HL-60 (cell line): ENCODE measurements at regions not wholly inside any gene's neighbourhood (a gene's known extent, or its start where the extent isn't known, plus 50 kb on each side); places are given as distances from the start of the nearest gene placed in this dataset.

Source experiments
- CTCF ChIP-seq: IDR thresholded peaks from one replicate; pipeline ENCODE4 v1.5.1; 2011; ENCODE audit warnings: low read length, control low read depth, inconsistent platforms; ENCODE audit not compliant: insufficient read depth
- POLR2AphosphoS5 ChIP-seq: IDR thresholded peaks from 2 replicates; pipeline ENCODE4 v1.6.1; 2012; ENCODE audit warnings: low read depth
- TF ChIP-seq, protein P1 (sequence below): IDR thresholded peaks from 2 replicates; pipeline ENCODE4 v1.6.1; 2012; ENCODE audit warnings: low read depth; ENCODE audit not compliant: insufficient replicate concordance

DNA sequence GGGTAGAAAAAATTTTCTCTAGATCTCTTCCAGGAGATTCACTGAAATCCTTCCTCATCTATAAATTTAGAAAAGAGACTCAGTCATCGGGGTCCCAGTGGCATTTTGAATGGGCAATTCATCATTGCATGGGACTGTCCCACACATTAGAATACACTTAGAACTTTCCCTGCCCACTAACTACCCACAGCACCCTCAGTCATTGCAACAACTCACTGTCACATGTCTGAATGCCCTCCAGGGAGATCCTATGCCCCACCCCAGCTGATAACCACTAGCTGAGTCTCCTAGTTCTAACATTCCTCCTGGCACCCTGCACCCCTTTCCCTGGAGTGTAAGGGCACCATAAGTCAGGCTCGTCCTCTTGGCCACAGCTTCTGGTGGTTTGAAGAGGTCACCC lies 89.6 kb downstream of the INSIG2 start:
- TF ChIP-seq CTCF (no peak), POLR2AphosphoS5 (no peak)
- TF ChIP-seq, protein P1, sequence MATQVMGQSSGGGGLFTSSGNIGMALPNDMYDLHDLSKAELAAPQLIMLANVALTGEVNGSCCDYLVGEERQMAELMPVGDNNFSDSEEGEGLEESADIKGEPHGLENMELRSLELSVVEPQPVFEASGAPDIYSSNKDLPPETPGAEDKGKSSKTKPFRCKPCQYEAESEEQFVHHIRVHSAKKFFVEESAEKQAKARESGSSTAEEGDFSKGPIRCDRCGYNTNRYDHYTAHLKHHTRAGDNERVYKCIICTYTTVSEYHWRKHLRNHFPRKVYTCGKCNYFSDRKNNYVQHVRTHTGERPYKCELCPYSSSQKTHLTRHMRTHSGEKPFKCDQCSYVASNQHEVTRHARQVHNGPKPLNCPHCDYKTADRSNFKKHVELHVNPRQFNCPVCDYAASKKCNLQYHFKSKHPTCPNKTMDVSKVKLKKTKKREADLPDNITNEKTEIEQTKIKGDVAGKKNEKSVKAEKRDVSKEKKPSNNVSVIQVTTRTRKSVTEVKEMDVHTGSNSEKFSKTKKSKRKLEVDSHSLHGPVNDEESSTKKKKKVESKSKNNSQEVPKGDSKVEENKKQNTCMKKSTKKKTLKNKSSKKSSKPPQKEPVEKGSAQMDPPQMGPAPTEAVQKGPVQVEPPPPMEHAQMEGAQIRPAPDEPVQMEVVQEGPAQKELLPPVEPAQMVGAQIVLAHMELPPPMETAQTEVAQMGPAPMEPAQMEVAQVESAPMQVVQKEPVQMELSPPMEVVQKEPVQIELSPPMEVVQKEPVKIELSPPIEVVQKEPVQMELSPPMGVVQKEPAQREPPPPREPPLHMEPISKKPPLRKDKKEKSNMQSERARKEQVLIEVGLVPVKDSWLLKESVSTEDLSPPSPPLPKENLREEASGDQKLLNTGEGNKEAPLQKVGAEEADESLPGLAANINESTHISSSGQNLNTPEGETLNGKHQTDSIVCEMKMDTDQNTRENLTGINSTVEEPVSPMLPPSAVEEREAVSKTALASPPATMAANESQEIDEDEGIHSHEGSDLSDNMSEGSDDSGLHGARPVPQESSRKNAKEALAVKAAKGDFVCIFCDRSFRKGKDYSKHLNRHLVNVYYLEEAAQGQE = no peak
